ENCODE measurements at regions not wholly inside any gene's neighbourhood (a gene's known extent, or its start where the extent isn't known, plus 50 kb on each side); places are given as distances from the start of the nearest gene placed in this dataset.

DNA sequence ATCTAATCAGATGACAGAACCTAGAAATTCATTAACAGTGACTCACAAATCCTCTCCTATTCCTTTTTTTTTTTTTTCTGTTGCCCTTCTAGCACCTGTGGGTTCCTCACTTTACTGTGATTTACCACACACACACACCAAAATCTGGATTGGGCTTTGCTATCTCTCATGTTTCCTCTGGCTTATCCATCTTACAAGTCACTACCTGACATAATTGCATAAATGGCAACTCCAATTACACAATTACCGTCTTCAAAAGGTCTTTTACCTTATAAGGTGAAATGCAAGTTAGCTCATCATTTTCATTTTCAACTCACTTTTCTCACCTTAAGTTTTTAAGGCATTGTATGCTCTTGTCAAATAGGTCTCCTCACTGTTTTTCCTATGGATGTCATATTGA is 426.3 kb upstream of the MEF2C start:
- TF ChIP-seq, protein P1, sequence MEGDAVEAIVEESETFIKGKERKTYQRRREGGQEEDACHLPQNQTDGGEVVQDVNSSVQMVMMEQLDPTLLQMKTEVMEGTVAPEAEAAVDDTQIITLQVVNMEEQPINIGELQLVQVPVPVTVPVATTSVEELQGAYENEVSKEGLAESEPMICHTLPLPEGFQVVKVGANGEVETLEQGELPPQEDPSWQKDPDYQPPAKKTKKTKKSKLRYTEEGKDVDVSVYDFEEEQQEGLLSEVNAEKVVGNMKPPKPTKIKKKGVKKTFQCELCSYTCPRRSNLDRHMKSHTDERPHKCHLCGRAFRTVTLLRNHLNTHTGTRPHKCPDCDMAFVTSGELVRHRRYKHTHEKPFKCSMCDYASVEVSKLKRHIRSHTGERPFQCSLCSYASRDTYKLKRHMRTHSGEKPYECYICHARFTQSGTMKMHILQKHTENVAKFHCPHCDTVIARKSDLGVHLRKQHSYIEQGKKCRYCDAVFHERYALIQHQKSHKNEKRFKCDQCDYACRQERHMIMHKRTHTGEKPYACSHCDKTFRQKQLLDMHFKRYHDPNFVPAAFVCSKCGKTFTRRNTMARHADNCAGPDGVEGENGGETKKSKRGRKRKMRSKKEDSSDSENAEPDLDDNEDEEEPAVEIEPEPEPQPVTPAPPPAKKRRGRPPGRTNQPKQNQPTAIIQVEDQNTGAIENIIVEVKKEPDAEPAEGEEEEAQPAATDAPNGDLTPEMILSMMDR (IDR thresholded peaks at IDR 0.05 in 8 of 11, conservative IDR thresholded peaks at IDR 0.05 in 3 of 11): no peak
- no peak for TF ChIP-seq POLR2A (IDR thresholded peaks at IDR 0.05)
- TF ChIP-seq POLR2AphosphoS5 (IDR thresholded peaks at IDR 0.05): no peak

Measured in spleen (tissue), 7 donors.